GM18519 (cell line): ENCODE measurements at regions not wholly inside any gene's neighbourhood (a gene's known extent, or its start where the extent isn't known, plus 50 kb on each side); places are given as distances from the start of the nearest gene placed in this dataset.
"Not testable (repeated sequence)": the region's sequence is repeated elsewhere in the genome, so short reads cannot be mapped to it uniquely, and the experiment has no call there.

Experiments used
- ATAC-seq: cut with Tn5 transposase; IDR thresholded peaks from one replicate; pipeline ENCODE4 v1.9.1; 2021; ENCODE audit warnings: mild to moderate bottlenecking, moderate library complexity; ENCODE audit not compliant: unreplicated experiment, low FRiP score

DNA sequence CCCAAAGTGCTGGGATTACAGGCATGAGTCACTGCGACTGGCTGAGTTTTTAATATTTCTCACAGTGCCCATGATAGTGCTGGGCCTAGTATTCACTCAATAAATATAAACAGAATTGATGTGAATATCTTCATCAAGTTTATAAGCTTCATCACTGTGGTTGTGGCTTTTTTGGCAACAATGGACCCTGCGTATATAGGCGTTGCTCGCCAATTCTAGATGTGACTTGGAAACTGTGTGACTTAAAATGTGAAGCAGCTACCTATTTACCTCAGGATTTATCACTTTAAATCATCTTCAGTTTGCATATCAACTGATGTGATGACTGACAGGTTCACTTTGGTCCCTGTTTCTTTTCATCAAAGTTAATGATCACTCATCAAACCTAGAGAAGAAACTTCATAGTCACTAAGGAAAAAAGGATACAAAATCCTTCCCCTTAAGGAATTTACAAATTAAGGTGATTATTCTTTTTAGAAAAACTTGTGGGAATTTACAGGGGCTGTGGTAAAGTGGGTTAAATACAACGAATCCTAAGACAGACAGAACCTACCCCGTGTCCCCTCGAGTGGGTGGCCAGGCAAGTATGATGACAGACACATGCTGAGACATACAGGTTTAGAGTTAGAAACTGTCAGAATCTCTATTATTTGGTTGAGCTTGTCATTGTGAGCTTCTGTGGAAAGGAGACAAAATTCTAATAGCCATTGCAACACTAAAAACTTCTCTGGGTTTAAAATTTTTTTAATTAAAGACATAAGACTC is 101.3 kb downstream of the AKAP11 start:
- ATAC-seq: no peak

DNA sequence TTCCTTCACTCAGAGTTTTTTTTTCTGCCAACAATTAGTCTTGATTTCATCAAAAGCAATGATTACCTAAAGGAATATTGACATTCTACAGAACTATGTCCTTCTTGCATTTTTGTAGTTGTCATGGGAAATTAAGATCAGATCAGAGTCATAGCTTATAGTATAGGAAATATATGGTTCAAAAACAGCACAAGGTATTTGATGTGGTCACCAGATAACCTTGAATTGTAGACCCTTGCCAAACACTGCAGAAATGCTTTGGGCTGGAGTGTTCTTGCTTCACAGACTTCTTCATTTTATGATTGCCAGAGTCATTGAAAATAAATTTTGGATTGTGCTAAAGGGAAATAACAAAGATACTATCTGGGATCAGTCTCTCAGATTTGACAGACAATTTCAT is 103.7 kb downstream of the AKAP11 start:
- no peak for ATAC-seq

DNA sequence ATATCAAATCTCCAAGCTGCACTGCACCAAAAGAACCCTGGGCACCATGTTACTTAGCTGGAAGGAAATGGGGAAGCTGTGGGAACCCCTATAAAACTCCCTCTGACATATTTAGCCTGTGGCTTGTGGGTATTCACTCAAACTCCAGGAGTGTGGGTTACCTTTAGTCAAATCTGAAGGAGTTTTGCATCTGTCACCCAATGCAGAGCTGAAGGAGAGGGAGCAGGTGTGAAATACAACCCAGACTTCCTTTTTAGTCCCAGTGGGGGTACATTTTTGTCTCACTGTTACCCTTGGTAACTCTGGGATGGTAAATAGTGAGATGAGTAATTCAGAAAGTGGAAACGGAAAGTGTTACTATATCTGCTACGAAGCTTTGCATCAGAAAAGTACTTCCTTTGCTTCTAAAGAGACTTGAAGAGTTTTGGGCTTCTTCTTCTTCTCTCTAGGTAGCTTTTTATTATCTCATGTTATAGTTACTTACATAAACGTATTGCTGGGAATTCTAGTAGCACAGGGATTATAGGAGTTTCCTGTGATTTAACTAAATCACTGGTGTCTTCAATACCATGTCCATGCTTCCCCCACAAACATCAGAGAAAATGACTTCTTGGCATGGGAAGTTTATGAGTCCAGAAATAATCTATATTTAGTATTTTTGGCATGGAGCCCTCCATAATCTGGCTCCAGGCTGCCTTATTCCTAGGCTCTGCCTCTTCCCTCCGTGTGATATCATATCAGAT is 105.9 kb downstream of the AKAP11 start:
- ATAC-seq: peak; percentile 74

DNA sequence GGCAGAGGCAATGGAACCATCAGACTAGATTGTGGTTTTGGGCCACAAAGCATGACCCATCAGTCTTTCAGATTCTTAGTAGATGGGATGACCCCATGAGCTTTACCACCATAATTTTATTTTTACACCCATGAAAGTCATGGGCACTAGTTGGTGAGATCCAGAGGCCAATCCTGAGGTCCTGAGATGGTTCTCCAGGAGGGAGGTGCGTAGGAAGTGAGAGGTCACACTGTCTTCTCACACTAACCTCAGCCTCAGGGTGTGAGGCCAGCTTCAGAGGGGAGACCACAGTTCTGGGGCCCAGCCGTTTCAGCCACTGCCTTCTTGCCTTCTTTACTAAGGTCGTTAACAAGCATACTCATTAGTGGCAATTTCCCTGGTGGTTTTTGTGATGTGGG is 106.4 kb downstream of the AKAP11 start:
- no peak for ATAC-seq

DNA sequence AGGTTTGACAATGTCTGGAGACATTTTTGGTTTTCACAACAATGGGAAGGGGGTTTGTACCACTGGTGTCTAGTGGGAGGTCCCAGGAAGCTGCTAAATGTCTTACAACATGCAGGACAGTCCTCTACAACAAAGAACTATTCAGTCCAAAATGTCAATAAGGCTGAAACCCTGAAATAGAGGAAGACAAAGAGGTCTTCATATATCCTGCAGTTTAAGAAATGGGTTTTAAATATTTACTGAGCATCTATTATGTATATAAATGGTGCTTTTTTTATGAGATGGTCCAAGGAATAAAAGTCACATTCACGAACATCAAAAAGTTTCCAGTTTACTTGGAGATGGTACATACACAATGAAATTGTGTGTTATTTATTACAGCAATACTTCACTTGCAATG is 107.3 kb downstream of the AKAP11 start:
- ATAC-seq: no peak

DNA sequence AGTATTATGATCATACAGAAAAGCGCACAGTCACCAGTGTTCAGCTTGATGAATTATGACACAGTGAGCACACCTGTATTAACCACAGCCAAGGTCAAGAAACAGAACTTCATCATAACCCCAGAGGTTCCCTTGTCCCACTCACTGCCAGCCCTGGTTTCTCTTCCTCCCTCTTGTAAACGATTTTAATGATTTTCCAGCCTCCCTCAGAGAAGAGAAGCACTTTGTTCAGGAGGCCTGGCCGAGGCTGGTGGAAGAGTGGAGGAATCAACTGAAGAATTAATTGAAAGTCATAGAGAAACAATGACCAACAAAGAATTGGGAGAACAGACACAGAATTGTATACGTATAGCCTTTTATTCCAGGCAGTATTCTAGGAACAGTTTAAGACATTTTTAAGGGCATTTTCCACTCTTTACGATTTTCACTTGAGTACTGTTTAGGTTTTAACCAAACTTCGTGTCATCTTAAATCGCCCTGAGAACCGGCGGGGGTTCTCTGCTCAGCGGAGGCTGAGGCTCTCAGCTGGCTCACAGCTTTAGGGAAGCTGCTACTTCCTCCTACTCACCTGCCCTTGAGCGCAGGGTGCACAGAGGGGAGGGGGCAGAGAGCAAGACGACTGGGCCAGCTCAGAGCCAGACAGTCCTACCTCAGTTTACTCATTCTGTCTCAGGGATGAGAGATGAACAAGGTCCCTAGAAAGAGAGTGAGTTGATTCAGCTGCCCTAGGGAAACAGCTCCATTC is 108.6 kb downstream of the AKAP11 start:
- ATAC-seq: peak; percentile 29

DNA sequence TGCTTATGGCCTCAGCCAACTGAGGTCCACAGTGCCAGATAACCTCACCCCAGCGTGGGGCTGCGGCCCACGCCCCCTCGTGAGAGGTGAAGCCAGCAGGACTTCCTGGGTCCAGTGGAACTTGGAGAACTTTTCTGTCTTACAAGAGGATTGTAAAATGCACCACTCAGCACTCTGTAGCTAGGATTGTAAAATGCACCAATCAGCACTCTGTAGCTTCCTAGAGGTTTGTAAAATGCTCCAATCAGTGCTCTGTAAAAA is 109.1 kb downstream of the AKAP11 start:
- no peak for ATAC-seq

DNA sequence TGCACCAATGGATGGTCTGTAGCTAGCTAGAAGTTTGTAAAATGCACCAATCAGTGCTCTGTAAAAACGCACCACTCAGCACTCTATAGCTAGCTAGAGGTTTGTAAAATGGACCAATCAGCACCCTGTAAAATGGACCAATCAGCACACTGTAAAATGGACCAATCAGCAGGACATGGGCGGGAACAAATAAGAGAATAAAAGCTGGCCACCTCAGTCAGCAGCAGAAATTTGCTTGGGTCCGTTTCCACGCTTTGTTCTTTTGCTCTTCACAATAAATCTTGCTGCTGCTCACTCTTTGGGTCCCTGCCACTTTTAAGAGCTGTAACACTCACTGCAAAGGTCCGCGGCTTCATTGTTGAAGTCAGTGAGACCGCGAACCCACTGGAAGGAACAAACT is 109.5 kb downstream of the AKAP11 start:
- not testable (repeated sequence) for ATAC-seq

DNA sequence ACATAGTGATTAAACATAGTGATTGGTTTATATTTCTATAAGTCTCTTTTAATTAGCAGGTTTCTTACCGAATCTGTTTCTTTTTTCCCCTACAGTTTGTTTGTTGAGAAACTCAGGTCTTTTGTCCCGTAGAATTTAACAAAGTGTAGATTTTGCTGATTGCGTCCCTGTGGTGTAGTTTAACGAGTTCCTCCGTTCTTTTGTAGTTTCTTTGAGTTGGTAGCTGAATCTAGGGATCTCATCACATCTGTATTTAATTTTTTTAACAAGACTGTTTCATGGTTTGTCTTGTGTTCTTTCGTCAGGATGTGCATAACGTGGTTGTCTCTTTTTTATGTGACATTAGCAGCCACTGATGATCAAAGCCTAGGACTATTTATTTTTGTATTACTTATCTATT is 111.1 kb downstream of the AKAP11 start:
- no peak for ATAC-seq

DNA sequence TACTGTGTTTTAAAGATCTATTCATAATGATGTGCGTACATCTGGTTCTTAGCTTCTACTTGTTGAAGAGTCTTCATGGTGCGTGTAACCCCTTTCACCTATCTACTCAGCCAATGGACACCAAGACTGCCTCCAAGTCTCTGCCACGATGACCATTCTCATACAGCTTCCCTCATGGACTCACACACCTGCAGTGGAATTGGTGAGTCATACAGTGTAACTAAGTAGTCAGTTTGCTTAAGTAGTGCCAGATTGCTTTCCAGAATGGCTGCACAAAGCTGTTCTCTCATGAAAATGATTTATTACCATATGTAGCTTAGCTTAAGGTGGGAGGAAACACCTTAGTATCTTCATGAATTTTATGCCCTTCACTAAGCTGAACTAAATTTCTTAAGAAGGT is 112.3 kb downstream of the AKAP11 start:
- no peak for ATAC-seq

DNA sequence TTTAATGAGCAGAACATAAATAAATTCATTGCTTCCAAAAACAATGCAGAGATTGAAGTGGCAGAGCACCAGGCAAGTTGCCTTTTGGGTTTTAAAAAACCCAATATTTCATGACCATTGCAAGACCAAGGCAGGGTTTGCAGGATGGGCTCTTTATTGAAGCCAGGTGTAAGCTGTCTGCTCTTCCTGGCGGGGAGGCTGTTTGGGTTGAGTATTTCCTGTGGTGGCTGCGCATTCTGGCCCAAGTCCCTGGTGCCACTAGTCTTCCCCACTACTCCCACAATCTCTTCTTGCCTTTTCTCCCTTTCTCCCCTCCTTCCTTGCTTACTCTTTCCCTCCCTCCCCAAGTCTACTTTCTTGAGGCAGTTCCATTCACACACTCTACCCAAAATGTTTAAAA is 116.4 kb downstream of the AKAP11 start:
- ATAC-seq: no peak

DNA sequence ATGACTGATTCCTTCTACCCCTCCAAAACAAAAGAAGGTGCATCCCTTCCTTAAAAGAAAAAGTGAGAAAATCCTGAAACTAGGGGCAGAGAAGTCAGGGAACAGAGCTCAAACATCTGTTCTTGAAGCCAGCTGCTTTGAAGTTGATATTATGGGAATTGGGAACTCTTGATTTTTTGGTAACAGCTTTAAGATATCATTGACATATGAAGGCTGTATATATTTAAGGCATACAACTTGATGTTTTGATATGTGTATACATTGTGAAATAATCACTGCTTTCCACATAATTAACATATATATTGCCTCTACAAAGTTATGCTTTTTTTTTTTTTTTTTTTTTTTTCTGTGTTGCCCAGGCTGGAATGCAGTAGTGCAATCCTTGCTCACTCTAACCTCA is 117.1 kb downstream of the AKAP11 start:
- ATAC-seq: no peak

DNA sequence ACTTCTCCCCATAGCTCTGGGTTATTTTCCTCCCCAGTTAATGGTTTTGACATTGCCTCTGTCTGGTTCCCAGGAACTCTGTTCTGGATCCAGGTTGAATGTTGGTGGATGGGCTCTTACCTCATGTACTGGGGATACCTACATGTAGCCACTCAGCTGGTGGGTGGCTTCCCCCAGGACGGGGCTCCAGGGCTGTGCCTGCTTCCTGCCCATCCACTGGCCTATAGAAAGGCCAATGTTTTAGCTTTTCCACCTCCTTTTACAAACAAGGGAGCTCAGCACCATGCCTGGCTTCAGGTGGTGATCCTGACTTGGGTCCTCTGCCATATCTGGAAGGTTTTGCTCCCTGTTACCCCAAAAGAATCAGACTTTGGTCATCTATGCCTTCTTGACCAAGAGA is 120.2 kb downstream of the AKAP11 start:
- ATAC-seq: no peak

DNA sequence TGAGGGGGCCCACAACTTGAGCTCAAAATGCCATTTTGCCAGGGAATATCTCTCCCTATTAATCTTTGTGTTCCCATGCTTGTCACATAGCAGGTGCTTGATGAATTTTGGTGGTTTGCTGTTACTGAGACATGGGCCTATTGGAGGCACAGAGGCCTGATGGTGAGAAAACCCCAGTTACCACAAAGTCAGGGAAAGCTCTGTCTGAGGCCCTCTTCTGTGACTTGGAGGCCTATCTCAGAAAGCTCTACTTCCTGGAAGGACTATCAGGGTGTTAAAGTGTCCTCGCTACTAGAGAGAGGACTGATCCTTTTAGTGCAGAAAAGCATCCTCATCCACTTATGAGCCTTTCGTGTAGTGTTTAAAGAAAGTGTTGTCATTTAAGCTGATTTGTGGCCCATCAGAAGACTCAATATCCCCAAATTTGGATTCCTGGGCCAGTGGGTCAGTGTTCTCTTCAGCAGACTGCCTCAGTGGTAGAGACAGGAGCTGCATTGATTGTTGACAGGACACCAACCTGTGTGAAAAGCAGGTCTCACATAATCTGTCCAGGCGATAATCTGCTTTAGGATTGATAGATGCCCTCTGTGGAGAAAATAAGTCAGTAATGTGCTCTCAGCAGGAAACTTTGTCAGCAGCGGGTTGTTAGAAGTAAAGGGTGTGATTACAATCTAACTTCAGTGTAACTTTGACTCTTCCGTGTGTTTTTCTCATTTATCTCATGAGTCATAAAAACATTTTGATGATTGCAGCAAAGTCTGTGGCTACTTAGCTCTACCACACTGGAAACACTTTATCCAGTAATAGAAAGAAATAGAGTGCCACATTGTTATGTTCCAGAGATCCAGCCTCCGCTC is 121.0 kb downstream of the AKAP11 start:
- ATAC-seq: no peak

DNA sequence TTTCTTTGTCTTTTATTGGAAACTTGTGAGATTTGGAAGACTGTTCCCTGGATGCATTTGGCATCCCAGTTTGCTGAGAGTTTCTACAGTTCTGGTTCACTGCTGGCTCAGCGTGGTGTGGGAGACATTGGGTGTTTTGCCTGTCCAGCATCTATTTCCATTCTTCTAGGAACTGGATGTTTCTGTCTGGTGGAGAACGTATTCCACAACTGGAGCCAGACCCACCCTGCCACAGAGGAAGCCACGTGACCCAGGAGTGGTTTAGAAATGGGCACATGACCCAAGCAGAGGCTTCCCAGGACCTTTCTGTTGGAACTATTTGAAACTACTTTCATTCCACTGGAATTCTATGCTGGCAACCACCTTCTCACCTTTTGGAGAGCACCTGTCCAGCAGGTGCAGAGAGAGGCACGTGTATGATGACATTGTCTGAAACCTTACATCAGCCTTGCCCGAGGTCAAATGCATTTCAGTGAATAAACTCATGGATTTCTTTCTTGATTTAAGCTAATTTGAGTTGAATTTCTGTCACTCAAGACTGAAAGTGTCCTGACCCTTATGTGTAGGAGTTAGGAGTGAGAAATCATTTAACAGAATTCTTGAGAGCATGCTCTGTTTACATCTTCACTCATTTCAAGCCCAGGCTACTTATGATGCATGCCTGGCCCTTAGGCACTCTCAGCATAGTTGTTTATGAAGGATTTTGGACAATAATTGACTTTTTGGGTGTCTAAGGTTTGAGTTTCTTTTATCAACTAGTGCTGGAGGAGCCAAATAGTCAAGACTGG is 121.8 kb downstream of the AKAP11 start:
- no peak for ATAC-seq

DNA sequence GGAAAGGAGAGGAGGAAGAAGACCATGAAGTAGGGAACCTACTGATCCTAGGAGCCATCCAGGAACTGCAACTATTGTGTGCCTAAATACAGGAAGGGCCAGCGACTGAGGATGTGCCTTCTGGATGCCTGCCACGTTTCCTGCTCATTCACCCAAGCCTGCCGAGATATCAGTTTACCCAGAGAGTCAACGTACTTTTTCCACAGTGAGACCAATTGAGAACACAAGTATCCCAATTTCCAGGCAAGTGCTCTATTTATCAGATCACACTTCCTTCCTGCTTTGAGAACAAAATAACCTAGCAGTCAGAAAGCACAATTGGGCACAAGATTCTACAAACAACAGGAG is 122.4 kb downstream of the AKAP11 start:
- no peak for ATAC-seq

DNA sequence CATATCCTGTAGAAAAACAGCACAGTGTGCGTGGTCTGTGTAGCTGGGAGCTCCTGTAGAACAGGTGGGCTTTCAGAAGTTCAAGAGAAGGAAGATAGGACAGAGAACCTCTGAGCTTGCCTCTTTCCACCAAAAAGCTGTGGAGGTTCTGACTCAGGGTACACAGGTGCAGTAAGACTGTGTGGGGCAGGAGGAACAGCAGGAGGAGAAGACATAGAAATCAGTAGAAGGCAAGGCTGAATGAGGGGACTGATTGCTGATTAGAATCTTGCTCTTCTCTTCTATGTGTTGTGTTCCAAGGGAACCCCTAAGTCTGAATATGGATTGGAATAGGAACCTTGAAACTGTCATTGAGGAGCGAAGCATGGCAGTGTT is 122.7 kb downstream of the AKAP11 start:
- no peak for ATAC-seq

DNA sequence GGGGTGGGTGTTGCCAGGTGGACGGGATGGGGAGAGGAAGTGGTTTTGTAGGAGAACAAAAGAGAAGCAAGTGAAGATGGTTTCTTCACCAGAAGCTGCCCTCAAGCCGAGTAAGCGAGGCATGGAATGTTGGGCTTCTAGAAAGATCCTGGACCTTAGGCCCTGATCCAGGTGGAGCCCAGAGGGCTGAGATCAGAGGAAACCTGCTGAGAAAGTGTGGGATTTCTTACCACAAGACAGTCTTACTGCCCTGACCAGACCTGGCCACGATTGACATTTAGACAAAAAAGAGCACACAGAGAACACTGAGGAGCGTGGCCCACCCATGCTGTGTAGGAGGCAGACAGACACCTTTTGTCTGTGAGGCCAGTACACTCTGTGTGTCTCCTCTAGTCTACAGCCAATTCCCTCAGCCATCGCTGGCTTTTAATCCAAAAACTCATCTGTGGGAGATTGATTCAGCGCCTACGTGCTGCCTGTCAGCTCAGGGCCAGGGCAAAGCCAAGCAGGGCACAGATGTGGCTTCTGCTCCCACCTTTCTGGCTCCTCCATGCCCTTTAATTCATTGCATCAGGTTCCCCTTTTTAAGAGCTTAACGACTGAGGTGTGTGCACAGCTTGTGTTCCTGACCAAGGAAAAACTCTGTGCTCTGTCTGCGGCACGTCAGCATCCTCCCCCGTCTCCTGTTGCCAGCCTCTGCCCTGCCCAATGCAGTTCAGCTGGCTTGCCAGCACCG is 123.3 kb downstream of the AKAP11 start:
- ATAC-seq: no peak

DNA sequence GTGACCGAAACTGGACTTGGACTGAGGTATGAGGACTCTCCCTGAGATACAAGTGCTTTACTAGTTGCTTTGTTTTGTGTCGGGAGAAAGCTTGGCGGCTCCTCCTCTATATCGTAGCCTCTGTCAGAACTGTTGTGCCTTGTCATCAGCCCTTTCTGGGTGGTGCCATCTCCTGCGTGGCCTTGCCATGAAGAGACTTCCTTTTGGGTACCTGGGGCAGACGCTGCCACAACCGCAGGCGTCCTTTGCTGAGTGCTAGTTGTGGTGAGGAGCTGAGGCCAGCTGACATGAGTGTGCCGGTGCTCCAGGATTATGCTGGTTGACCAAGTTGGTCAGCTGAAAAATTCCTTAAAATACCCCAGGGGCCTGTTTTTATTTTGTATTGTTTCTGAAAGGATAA is 124.5 kb downstream of the AKAP11 start:
- ATAC-seq: no peak
